GM18870 (cell line): ENCODE measurements at regions not wholly inside any gene's neighbourhood (a gene's known extent, or its start where the extent isn't known, plus 50 kb on each side); places are given as distances from the start of the nearest gene placed in this dataset.

Experiments used
- ATAC-seq: cut with Tn5 transposase; IDR thresholded peaks from one replicate; pipeline ENCODE4 v1.9.1; 2021; ENCODE audit warnings: moderate library complexity; ENCODE audit not compliant: unreplicated experiment

DNA sequence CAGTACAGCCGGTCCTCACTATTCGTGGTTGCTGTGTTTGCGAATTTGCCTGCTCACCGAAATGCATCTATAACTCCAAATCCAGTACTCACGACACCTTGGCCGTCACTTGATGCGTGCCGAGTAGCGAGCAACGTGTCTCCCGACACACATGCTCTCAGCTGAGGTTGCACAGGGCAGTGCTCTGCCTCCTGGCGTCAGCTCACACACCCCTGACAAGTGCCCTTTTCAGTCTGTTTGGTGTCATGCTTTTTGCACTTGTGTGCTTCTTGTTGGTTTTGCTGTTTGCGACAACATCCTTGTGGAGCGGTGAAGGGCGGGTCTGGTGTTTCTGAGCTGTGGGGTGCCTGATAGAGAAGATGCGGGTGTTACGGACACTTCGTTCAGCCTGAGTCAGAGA lies 110.4 kb upstream of the RFLNA start:
- ATAC-seq = no peak

DNA sequence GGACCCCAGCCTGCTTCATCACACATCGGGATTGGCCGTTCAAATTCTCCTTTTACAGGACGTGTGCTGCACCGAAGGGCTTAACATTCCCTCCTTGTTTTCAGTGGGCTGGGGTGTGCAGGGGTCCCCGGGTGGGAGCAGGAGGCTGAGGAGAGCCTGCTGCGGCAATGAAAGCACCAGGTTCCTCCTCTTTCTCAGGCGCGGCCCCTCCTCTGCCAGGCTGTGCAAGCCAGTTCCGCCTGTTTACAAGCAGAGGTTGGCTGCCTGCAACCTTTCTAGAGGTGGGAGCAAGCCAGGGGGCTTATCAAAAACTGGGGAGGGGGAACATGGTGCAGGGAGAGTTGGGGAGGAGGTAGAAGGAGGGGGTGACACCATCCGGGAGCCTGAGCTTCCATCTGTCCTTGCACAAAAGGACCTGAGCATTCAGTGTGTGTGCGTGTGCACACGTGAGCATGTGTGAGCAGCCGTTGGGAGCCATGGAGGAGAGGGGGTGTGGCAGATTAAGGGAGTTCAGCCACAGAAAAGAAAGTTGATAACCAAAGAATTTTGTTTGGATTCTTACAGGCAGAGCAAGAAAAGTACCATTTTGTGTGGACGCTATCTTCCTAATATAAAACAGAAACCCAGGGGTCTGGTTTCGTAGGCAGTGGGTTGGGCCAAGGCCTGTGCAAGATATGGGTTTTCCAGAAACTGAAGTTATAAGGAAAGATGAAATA lies 108.8 kb upstream of the RFLNA start:
- ATAC-seq = no peak

- ATAC-seq = no peak
These were observed 106.8 kb upstream of the RFLNA start for GRCh38 chr12:124188084-124188483.

DNA sequence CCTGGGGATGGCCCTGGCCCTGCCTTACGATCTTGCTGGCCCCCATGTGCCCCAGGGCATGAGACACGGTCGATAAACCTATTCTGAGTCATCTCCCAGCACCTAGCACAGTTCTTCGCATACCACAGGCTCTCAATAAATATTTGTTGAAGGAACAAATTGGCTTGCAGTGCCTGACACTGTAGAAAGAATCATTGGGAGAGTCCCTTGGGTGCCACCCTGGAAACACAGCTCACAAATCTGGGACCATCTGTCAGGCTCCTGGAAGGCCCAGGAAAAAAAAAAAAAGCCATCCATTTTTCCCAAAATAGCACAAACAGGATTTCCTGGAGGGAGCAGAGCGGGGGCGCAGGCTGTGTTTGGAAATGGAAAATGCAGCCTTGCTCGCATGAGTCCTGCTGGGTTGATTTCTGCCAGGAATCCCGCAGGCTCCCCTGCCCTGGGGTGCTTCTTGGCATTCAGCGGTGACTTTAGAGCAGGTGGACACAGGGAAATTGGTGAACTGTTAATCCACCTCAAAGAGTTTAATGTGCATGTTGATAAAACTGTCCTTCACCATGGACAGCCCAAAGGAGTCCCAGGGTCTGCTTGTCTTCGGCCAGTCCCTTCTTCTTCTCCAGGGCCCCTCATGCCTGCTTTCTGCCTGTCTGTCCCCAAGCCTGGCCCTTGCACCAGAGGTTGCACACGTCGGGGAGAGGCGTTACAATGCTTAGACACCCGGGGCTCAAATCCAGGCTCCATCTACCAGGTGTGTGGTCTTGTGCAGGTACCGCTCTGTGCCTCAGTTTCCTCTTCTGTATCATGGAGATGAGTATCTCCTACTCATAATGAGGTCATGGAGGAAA lies 106.1 kb upstream of the RFLNA start:
- no peak for ATAC-seq

GRCh38 chr12:124190312-124191023 lies 104.4 kb upstream of the RFLNA start:
- ATAC-seq = no peak

DNA sequence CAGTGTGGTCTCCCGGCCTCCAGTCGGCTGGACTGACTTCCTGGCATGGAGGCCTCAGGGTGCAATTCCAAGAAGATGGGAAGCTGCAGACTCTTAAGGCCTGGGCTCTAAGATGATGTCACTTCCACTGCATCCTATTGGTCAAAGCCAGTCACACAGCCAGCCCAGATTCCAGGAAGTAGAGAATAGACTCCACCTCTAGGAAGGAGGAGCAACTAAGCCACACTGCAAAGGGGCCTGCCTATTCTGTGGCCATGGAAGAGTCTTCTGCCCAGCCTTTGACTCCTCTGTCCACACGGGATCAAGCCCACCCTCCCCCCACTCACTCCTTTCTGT lies 103.9 kb upstream of the RFLNA start:
- no peak for ATAC-seq

DNA sequence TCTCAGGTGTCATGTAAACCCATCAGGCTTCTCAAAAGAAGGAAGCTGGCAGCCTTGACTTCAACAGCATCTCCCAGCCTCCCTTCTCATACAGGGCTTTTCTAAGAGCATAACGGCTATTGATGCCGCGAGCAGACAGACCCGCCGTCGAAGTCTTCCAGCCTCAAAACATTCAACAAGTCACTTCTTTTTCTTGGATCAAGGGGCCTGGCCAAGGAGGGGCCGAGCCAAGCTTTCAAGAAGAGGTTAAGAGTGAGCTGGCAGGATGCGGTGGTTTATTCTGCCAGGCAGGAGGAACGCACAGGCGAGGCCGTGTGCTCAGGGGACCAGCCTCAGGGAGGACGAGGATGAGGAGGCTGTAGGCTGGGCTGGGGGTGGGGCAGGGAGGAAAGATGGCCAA lies 102.9 kb upstream of the RFLNA start:
- ATAC-seq = no peak

- no peak for ATAC-seq
These were observed 100.5 kb upstream of the RFLNA start for GRCh38 chr12:124194264-124194892.

DNA sequence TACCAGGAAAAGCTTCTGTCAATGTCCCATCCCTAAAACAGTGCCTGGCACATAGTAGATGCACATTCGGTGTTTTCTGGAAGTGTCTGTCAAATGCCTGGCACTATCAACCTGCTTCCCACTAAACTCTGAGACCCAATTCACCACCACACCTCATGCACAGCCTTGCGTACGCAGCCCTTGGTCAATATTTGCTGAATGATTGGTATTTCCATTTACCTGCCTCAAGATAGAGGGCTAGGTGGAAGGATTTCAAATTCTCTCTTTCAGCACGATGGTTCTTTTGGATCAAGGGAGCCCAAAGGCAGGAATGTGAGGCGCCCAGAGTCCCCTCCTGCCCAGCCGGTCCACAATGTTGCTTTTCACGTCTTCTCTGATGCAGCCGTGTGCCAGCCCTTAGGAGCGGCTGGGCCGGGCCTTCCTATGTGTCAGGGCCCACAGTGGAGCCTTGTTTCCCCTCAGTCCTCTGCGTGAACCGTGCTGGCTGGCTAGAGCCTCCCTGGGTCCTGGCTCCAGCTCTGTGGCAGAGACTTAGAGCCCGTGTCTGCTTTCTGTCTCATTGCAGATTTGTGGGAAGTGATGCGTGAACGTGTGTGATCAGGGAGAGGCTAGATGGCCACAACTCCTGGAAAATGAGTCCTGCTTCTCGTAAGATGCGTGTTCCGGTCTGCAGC lies 99.9 kb upstream of the RFLNA start:
- no peak for ATAC-seq

GRCh38 chr12:124195567-124195942 lies 99.3 kb upstream of the RFLNA start:
- ATAC-seq = no peak

DNA sequence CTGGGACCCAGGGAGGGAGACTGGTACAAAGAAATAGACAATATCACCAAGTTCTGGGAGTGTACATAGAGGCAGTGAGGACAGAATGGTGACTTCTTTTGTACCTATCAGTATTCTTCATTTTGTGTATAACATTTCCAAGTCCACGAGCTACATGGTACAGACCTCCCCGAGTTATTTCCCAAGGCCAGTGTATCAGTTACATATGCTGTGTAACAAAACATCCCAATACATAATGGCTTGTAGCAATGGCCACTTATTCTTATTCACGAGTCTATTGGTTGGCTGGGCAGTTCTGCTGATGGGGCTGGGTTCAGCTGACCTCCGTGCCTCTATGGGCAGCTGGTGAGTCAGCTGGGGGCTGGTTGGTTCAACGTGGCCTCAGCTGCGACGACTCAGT lies 98.7 kb upstream of the RFLNA start:
- no peak for ATAC-seq

GRCh38 chr12:124201248-124201647 lies 93.6 kb upstream of the RFLNA start:
- ATAC-seq = no peak

DNA sequence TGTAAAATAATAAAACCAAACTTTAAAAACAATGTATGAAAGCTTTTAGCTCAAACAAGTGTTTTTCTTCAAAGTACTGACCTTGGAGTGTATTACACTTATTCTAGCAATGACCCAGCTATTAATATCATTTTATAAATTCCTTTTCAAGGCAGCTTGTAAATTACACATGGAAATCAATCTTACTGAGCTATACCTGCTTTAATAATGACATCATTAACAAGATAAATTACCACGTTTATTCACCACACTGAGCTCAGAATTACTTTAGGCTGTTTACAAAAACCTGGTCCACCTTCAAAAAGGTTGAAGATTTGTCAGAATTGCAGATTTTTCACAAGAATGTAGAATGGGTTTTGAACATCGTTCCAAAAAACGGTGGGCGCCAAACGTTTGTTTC lies 91.7 kb upstream of the RFLNA start:
- no peak for ATAC-seq

GRCh38 chr12:124205405-124205804 lies 89.5 kb upstream of the RFLNA start:
- ATAC-seq = no peak

GRCh38 chr12:124207049-124207448 lies 87.8 kb upstream of the RFLNA start:
- no peak for ATAC-seq

DNA sequence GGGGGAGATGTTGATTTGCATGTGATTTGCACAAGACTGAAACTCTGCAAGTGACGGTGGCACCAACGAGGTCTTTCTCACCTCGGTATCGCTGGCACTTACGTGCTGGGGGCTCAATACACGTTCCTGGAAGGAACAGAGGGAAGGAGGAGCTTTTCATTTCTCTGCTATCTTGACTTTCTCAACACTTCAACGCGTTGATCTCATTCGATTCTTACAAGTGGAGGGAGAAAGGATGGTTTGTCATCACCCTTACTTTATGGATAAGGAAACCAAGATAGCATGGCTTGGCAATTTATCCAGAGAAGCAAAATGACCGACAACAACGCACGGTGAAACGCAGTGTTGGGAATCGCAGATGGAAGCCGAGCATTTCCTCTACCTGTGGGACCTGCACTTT lies 87.3 kb upstream of the RFLNA start:
- ATAC-seq = no peak

DNA sequence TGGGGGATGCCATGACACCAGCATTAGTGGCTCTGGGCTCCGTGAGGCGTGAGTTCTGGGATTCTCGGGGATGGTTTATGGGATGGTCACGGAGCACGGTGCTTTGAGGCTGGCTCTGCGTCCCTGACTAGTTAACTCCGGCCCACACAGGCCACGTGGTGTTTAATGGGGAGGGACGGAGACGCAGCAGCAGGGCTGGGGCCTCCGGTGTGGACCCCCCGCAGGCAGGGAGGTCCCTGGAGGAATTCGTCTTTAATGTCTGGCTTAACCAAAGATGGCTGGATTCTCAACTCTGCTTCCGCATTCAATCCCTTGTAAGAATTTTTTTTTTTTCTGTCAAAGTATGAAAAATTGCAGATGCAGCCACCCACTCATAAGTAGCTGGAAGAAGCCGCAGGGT lies 86.4 kb upstream of the RFLNA start:
- ATAC-seq = no peak

- no peak for ATAC-seq
These were observed 83.8 kb upstream of the RFLNA start for GRCh38 chr12:124210991-124211577.

- ATAC-seq = no peak
These were observed 83.1 kb upstream of the RFLNA start for GRCh38 chr12:124211753-124212152.

DNA sequence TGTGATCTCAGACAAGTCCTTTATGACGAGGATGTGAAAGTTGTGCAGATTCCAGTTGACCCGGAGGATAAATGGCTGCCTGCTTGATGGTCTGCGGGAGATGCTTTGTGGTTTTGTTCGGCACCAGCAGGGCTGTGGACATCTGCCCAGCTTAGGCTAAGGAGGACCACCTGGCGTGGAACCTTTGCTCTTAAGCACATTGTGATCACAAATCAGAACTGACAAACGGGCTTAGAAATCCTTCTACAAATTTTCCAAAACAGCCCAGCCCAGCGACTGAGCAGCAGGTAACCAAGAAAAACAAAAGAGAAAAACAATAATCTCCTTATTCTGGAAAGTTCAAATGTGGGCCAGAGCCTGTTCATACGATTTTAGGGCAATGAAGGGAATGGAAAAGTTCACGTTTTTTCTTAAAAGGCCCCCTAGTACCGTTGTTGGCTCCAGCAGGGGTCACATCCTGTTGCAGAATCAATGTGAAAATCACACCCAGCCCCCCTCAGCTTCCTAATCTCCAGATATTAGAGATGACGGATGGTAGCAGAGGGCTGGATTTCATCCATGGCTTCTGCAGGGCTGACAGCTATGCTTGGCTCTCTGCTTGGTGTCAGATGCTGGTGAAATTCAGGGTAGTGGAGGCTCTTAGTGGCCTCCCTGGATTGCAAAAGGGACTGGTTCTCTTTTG lies 81.1 kb upstream of the RFLNA start:
- ATAC-seq = no peak
